ENCODE measurements at regions not wholly inside any gene's neighbourhood (a gene's known extent, or its start where the extent isn't known, plus 50 kb on each side); places are given as distances from the start of the nearest gene placed in this dataset.

DNA sequence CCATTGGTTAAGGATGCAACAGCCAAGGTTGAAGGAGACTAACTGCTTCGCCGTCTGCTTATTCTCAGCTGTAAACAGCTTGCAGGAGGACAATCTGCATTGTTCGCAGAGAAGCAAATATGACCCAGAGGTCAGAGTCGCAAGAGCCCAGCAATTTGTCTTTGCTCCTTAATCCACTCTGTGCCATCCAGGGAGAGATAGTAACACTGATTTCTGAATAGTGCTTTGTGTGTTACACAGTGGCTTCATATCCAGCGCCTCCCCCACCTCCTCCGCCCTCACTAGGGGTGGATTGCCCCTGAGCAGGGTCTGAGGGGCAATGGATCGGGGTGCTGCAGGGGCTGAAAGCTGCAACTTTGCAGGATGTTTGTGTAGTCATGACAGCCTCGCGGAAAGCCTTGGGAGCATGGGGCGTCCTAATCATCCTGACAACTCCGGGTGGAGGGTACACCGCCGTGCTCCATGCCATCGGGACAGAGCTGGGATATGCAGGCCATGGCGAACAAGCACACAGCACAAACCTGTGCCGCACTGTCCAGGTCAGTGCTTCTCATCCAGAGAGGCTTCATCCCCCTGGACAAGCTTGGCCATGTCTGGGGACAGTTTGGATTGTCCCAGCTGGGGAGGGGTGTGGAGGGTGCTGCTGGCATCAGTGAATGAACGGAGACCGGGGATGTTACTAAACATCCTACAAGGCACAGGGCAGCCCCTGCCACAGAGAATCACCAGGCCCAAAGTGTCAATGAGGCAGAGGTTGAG lies 103.1 kb upstream of the INSIG1 start (continued):
- no peak for TF ChIP-seq ZNF274 (IDR thresholded peaks at IDR 0.05; ENCODE audit: low read depth, low read length)
- no peak for TF ChIP-seq SRF (IDR thresholded peaks at IDR 0.05; ENCODE audit: low read depth)
- TF ChIP-seq ELF1 (IDR thresholded peaks at IDR 0.05; ENCODE audit: borderline replicate concordance, low read depth) = no peak

DNA sequence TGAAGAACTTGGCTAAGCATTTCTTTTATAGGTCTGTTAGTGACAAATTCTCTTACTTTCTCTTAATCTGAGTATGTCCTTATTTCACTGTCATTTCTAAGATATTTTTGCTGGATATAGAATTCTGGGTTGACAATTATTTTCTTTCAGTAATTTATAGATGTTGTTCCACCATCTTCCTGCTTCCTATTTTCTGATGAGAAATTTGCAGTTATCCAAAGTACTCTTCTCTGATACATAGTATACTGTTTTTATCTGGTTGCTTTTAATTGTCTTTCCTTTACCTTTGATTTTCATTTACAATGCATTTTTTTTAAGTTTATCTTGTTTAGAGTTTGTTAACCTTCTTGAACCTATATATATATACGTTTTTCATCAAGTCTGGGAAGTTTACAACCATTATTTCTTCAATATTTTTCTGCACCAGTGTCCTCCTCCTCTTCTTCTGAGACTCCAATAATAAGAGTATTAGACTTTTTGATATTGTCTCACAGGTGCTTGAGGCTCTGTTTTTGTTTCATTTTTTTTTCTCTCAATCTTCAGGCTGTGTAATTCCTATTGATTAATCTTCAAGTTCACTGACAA lies 101.6 kb upstream of the INSIG1 start:
- BruUV-seq (replicated peaks) = no TSS peak
- H3K27me3 ChIP-seq (ENCODE audit: insufficient read depth, low read length) = no peaks in the 10 kb centered on the region
- ATAC-seq = no peak
- ChIA-PET CTCF (no interaction called here), POLR2A (no interaction called here), RAD21 (ENCODE audit: low non-redundant PET in 1 of 2, low total read pairs in 2 of 2, uncharacterized antibody in 2 of 2, unreplicated experiment in 2 of 2) (no interaction called here)
- no peaks in the 10 kb centered on the region for H3K79me2 ChIP-seq (ENCODE audit: insufficient read depth, low read length)
- intact Hi-C loops (cut with micrococcal nuclease) = no loop called here
- no peak overlapping the region for H3K4me3 ChIP-seq (replicated peaks in 1 of 2; ENCODE audit: low read depth in 1 of 2, low read length in 2 of 2)
- no peak overlapping the region for H3K4me2 ChIP-seq (ENCODE audit: low read length)
- H3K36me3 ChIP-seq (ENCODE audit: control insufficient read depth in 1 of 2, insufficient read depth in 2 of 2, low read length in 2 of 2) = no peaks in the 10 kb centered on the region
- no peak overlapping the region for H3K27ac ChIP-seq (ENCODE audit: low read depth, low read length)
- H3K9me2 ChIP-seq (ENCODE audit: insufficient read depth) = no peaks in the 10 kb centered on the region
- DNase-seq (ENCODE audit: low read depth, low spot score) = no peak
- no peaks in the 10 kb centered on the region for H4K20me1 ChIP-seq (ENCODE audit: insufficient read depth)
- TF ChIP-seq TCF7L2 (IDR thresholded peaks at IDR 0.05; ENCODE audit: borderline replicate concordance, extremely low read depth, insufficient read depth, insufficient read length) (no peak), ZFX (IDR thresholded peaks at IDR 0.05) (no peak), CEBPB (IDR thresholded peaks at IDR 0.05; ENCODE audit: low read depth) (no peak), ELF1 (IDR thresholded peaks at IDR 0.05; ENCODE audit: borderline replicate concordance, low read depth) (no peak), EGR1 (IDR thresholded peaks at IDR 0.05; ENCODE audit: low read depth) (no peak), POLR2A (IDR thresholded peaks at IDR 0.05; ENCODE audit: borderline replicate concordance, extremely low read depth, insufficient read depth, insufficient read length) (no peak), SIN3A (IDR thresholded peaks at IDR 0.05; ENCODE audit: low read depth) (no peak), EZH2phosphoT487 (IDR thresholded peaks at IDR 0.05; ENCODE audit: borderline replicate concordance) (no peak), SP1 (IDR thresholded peaks at IDR 0.05; ENCODE audit: low read depth) (no peak), POLR2AphosphoS5 (IDR thresholded peaks at IDR 0.05; ENCODE audit: low read depth, low read length) (no peak), EZH2 (IDR thresholded peaks at IDR 0.05) (no peak), ATF3 (IDR thresholded peaks at IDR 0.05) (no peak), CBX3 (IDR thresholded peaks at IDR 0.05; ENCODE audit: low read depth) (no peak), FOSL1 (IDR thresholded peaks at IDR 0.05; ENCODE audit: low read depth) (no peak), MAX (IDR thresholded peaks at IDR 0.05) (no peak), YY1 (IDR thresholded peaks at IDR 0.05; ENCODE audit: extremely low read depth, insufficient replicate concordance, low read depth, low read length) (no peak), SRF (IDR thresholded peaks at IDR 0.05; ENCODE audit: low read depth) (no peak)
- TF ChIP-seq, protein P1, sequence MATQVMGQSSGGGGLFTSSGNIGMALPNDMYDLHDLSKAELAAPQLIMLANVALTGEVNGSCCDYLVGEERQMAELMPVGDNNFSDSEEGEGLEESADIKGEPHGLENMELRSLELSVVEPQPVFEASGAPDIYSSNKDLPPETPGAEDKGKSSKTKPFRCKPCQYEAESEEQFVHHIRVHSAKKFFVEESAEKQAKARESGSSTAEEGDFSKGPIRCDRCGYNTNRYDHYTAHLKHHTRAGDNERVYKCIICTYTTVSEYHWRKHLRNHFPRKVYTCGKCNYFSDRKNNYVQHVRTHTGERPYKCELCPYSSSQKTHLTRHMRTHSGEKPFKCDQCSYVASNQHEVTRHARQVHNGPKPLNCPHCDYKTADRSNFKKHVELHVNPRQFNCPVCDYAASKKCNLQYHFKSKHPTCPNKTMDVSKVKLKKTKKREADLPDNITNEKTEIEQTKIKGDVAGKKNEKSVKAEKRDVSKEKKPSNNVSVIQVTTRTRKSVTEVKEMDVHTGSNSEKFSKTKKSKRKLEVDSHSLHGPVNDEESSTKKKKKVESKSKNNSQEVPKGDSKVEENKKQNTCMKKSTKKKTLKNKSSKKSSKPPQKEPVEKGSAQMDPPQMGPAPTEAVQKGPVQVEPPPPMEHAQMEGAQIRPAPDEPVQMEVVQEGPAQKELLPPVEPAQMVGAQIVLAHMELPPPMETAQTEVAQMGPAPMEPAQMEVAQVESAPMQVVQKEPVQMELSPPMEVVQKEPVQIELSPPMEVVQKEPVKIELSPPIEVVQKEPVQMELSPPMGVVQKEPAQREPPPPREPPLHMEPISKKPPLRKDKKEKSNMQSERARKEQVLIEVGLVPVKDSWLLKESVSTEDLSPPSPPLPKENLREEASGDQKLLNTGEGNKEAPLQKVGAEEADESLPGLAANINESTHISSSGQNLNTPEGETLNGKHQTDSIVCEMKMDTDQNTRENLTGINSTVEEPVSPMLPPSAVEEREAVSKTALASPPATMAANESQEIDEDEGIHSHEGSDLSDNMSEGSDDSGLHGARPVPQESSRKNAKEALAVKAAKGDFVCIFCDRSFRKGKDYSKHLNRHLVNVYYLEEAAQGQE (IDR thresholded peaks at IDR 0.05; ENCODE audit: low read depth) = no peak
- TF ChIP-seq, protein P2, sequence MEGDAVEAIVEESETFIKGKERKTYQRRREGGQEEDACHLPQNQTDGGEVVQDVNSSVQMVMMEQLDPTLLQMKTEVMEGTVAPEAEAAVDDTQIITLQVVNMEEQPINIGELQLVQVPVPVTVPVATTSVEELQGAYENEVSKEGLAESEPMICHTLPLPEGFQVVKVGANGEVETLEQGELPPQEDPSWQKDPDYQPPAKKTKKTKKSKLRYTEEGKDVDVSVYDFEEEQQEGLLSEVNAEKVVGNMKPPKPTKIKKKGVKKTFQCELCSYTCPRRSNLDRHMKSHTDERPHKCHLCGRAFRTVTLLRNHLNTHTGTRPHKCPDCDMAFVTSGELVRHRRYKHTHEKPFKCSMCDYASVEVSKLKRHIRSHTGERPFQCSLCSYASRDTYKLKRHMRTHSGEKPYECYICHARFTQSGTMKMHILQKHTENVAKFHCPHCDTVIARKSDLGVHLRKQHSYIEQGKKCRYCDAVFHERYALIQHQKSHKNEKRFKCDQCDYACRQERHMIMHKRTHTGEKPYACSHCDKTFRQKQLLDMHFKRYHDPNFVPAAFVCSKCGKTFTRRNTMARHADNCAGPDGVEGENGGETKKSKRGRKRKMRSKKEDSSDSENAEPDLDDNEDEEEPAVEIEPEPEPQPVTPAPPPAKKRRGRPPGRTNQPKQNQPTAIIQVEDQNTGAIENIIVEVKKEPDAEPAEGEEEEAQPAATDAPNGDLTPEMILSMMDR (IDR thresholded peaks at IDR 0.05 in 2 of 3, conservative IDR thresholded peaks at IDR 0.05 in 1 of 3; ENCODE audit: borderline replicate concordance in 1 of 3, insufficient read depth in 1 of 3, low read depth in 2 of 3, low read length in 2 of 3) = no peak
- H3K9ac ChIP-seq (ENCODE audit: low read length) = no peak overlapping the region
- H2AFZ ChIP-seq (ENCODE audit: low read depth, low read length, poor library complexity, severe bottlenecking) = no peak overlapping the region
- H3K4me1 ChIP-seq (ENCODE audit: control insufficient read depth in 1 of 2, insufficient read depth in 2 of 2, low read length in 2 of 2) = no peaks in the 10 kb centered on the region
- no peaks in the 10 kb centered on the region for H3K9me3 ChIP-seq (ENCODE audit: control insufficient read depth in 1 of 2, insufficient read depth in 1 of 2, low read depth in 1 of 2, low read length in 2 of 2)
